Hepatocyte (in vitro differentiated cells): ENCODE measurements at regions not wholly inside any gene's neighbourhood (a gene's known extent, or its start where the extent isn't known, plus 50 kb on each side); places are given as distances from the start of the nearest gene placed in this dataset.
A peak's percentile ranks its signal among the peaks of the same experiment; 100 is the strongest.

Experiments used
- DNase-seq: peaks from one replicate; pipeline ENCODE4 v3.0.0-alpha.2; 2016; ENCODE audit warnings: low spot score
- H2AFZ ChIP-seq: fragments of 200-600 bp; sonication (generic); 2 replicates; pipeline ENCODE4 v1.6.0; 2016; ENCODE audit warnings: antibody characterized with exemption, mild to moderate bottlenecking
- H3K27ac ChIP-seq: fragments of 200-600 bp; sonication (generic); 2 replicates; pipeline ENCODE4 v1.5.1; 2016; ENCODE audit warnings: mild to moderate bottlenecking
- H3K27me3 ChIP-seq: fragments of 200-600 bp; sonication (generic); 2 replicates; pipeline ENCODE4 v1.6.1; 2016
- H3K36me3 ChIP-seq: fragments of 200-600 bp; sonication (generic); replicated peaks from 2 replicates; pipeline ENCODE4 v1.5.1; 2016; ENCODE audit warnings: low read depth; ENCODE audit not compliant: insufficient read depth
- H3K4me1 ChIP-seq: fragments of 200-600 bp; sonication (generic); 2 replicates; pipeline ENCODE4 v1.5.1; 2016; ENCODE audit warnings: mild to moderate bottlenecking, moderate library complexity; ENCODE audit not compliant: insufficient read depth
- H3K4me2 ChIP-seq: fragments of 200-600 bp; sonication (generic); 2 replicates; pipeline ENCODE4 v1.6.0; 2016
- H3K4me3 ChIP-seq: fragments of 200-600 bp; sonication (generic); 2 replicates; pipeline ENCODE4 v1.5.1; 2016; ENCODE audit warnings: mild to moderate bottlenecking
- H3K79me2 ChIP-seq: fragments of 200-600 bp; sonication (generic); 2 replicates; pipeline ENCODE4 v1.6.0; 2017; ENCODE audit warnings: mild to moderate bottlenecking
- H3K9me2 ChIP-seq: fragments of 200-600 bp; sonication (generic); replicated peaks from 2 replicates; pipeline ENCODE4 v1.6.0; 2017; ENCODE audit warnings: mild to moderate bottlenecking; ENCODE audit not compliant: insufficient read depth
- H3K9me3 ChIP-seq: fragments of 200-600 bp; sonication (generic); 2 replicates; pipeline ENCODE4 v1.5.1; 2016; ENCODE audit warnings: low read depth, mild to moderate bottlenecking
- H4K20me1 ChIP-seq: fragments of 200-600 bp; sonication (generic); 2 replicates; pipeline ENCODE4 v1.6.0; 2016; ENCODE audit warnings: mild to moderate bottlenecking; ENCODE audit not compliant: insufficient read depth, poor library complexity, severe bottlenecking
- CTCF ChIP-seq: fragments of 200-600 bp; sonication (generic); IDR thresholded peaks from 2 replicates; pipeline ENCODE4 v1.5.1; 2016; ENCODE audit warnings: antibody characterized with exemption, mild to moderate bottlenecking; ENCODE audit not compliant: poor library complexity
- EZH2 ChIP-seq: fragments of 200-600 bp; sonication (generic); IDR thresholded peaks from 2 replicates; pipeline ENCODE4 v1.6.1; 2016; ENCODE audit warnings: antibody characterized with exemption, mild to moderate bottlenecking, borderline replicate concordance
- EZH2phosphoT487 ChIP-seq: fragments of 200-600 bp; sonication (generic); IDR thresholded peaks from one replicate; pipeline ENCODE4 v1.6.1; 2018; ENCODE audit warnings: antibody characterized with exemption, mild to moderate bottlenecking, low read depth, moderate library complexity; ENCODE audit not compliant: unreplicated experiment, severe bottlenecking
- WGBS: methylation state at CpG from one replicate; pipeline ENCODE4 v1.1.6; 2016; ENCODE audit warnings: low lambda C conversion rate; ENCODE audit errors: missing lambda C conversion rate; 5-methylcytosine and 5-hydroxymethylcytosine counted together

GRCh38 chr1:30009720-30010119, 713.7 kb downstream of the MATN1 start:
- WGBS = 62% methylated on average over 2 of the region's 2 CpGs
- H3K27ac ChIP-seq = no peak overlapping the region
- no peak overlapping the region for H2AFZ ChIP-seq
- H3K79me2 ChIP-seq = no peaks in the 10 kb centered on the region
- H3K4me2 ChIP-seq = no peak overlapping the region
- TF ChIP-seq CTCF = no peak
- TF ChIP-seq EZH2phosphoT487 = no peak
- no peak for TF ChIP-seq EZH2
- H3K27me3 ChIP-seq = no peaks in the 10 kb centered on the region
- H3K9me2 ChIP-seq = no peaks in the 10 kb centered on the region
- DNase-seq = no peak
- H4K20me1 ChIP-seq = no peaks in the 10 kb centered on the region
- H3K9me3 ChIP-seq = no peaks in the 10 kb centered on the region
- H3K4me3 ChIP-seq = no peak overlapping the region
- no peaks in the 10 kb centered on the region for H3K36me3 ChIP-seq
- H3K4me1 ChIP-seq = no peaks in the 10 kb centered on the region

GRCh38 chr1:30008998-30009657, 714.3 kb downstream of the MATN1 start:
- H3K36me3 ChIP-seq = no peaks in the 10 kb centered on the region
- peak; percentile 69 for DNase-seq
- H3K4me3 ChIP-seq = no peak overlapping the region
- H3K4me2 ChIP-seq = no peak overlapping the region
- no peak for TF ChIP-seq CTCF
- no peak for TF ChIP-seq EZH2
- no peak for TF ChIP-seq EZH2phosphoT487
- WGBS = 82% methylated on average over 12 of the region's 12 CpGs
- no peak overlapping the region for H3K27ac ChIP-seq
- no peaks in the 10 kb centered on the region for H3K9me2 ChIP-seq
- H3K27me3 ChIP-seq = no peaks in the 10 kb centered on the region
- no peaks in the 10 kb centered on the region for H4K20me1 ChIP-seq
- no peaks in the 10 kb centered on the region for H3K79me2 ChIP-seq
- H3K9me3 ChIP-seq = no peaks in the 10 kb centered on the region
- H2AFZ ChIP-seq = no peak overlapping the region
- no peaks in the 10 kb centered on the region for H3K4me1 ChIP-seq

GRCh38 chr1:30008372-30008997, 714.9 kb downstream of the MATN1 start:
- H2AFZ ChIP-seq = no peak overlapping the region
- 72% methylated on average over 6 of the region's 6 CpGs for WGBS
- no peaks in the 10 kb centered on the region for H3K9me3 ChIP-seq
- H3K27ac ChIP-seq = no peak overlapping the region
- DNase-seq = no peak
- H3K36me3 ChIP-seq = no peaks in the 10 kb centered on the region
- H4K20me1 ChIP-seq = no peaks in the 10 kb centered on the region
- H3K9me2 ChIP-seq = no peaks in the 10 kb centered on the region
- H3K4me3 ChIP-seq = no peak overlapping the region
- no peaks in the 10 kb centered on the region for H3K79me2 ChIP-seq
- no peaks in the 10 kb centered on the region for H3K27me3 ChIP-seq
- TF ChIP-seq CTCF = no peak
- no peak for TF ChIP-seq EZH2phosphoT487
- no peak for TF ChIP-seq EZH2
- H3K4me1 ChIP-seq = no peaks in the 10 kb centered on the region
- H3K4me2 ChIP-seq = no peak overlapping the region
